CD4-positive, alpha-beta T cell (primary cell): ENCODE measurements at regions not wholly inside any gene's neighbourhood (a gene's known extent, or its start where the extent isn't known, plus 50 kb on each side); places are given as distances from the start of the nearest gene placed in this dataset.

Experiments used
- ATAC-seq: fragments of 200-7000 bp; cut with Tn5 transposase; one replicate; pipeline ENCODE4 v1.10.0; 2022; ENCODE audit warnings: mild to moderate bottlenecking; ENCODE audit not compliant: poor library complexity
- CTCF ChIA-PET: fragments of 350-600 bp; sonication (Branson Sonifier 250); formaldehyde crosslinking; loops from one replicate; lab custom pipeline; 2021; ENCODE audit warnings: antibody characterized with exemption, inconsistent platforms; lab: Charles Lee
- POLR2A ChIA-PET: fragments of 350-600 bp; sonication (Branson Sonifier 250); formaldehyde crosslinking; loops from one replicate; lab custom pipeline; 2021; ENCODE audit warnings: antibody characterized with exemption, inconsistent platforms; lab: Charles Lee
- DNase-seq, 14 experiments: peaks; one replicate each; pipeline ENCODE4 v3.0.0-alpha.2; 2013 to 2020; ENCODE audit warnings: mixed read lengths in 2 of 14
- H3K27ac ChIP-seq, 2 donors: one replicate each; pipeline versions ENCODE4 v1.5.1 to v1.7.0; 2013; ENCODE audit warnings: low read length in 2 of 2, low read depth in 1 of 2, mild to moderate bottlenecking in 1 of 2
- H3K27me3 ChIP-seq, 2 experiments: 1 replicate in 1 of 2; 2 replicates in 1 of 2; pipeline versions ENCODE4 v1.6.1 to v1.7.0; 2013; ENCODE audit warnings: low read length in 2 of 2, control low read depth in 1 of 2, mild to moderate bottlenecking in 1 of 2, moderate library complexity in 1 of 2; ENCODE audit not compliant: insufficient read depth in 2 of 2, control insufficient read depth in 1 of 2
- H3K36me3 ChIP-seq: one replicate; pipeline ENCODE4 v1.6.1; 2013; ENCODE audit warnings: low read length, control low read depth; ENCODE audit not compliant: insufficient read depth
- H3K4me1 ChIP-seq: one replicate; pipeline ENCODE4 v1.6.1; 2013; ENCODE audit warnings: low read length, control low read depth; ENCODE audit not compliant: insufficient read depth
- H3K4me3 ChIP-seq: one replicate; pipeline ENCODE4 v1.5.1; 2013; ENCODE audit warnings: mild to moderate bottlenecking, low read length, moderate library complexity
- H3K9me3 ChIP-seq, 2 experiments: 1 replicate in 1 of 2; 2 replicates in 1 of 2; pipeline versions ENCODE4 v1.6.1 to v1.7.0; 2013; ENCODE audit warnings: low read length in 2 of 2, mild to moderate bottlenecking in 2 of 2, control low read depth in 1 of 2, moderate library complexity in 1 of 2; ENCODE audit not compliant: control insufficient read depth in 1 of 2, insufficient read depth in 1 of 2
- H3K27ac Mint-ChIP-seq: one replicate; pipeline ENCODE4 v1.8.0; 2020; ENCODE audit warnings: mixed read lengths
- H3K27me3 Mint-ChIP-seq: one replicate; pipeline ENCODE4 v1.8.0; 2021; ENCODE audit warnings: mixed read lengths
- H3K36me3 Mint-ChIP-seq: one replicate; pipeline ENCODE4 v1.8.0; 2021; ENCODE audit warnings: low read depth, mixed read lengths
- H3K4me1 Mint-ChIP-seq: one replicate; pipeline ENCODE4 v1.8.0; 2021; ENCODE audit warnings: low read depth, mixed read lengths
- H3K4me3 Mint-ChIP-seq: one replicate; pipeline ENCODE4 v1.8.0; 2020; ENCODE audit warnings: mild to moderate bottlenecking, mixed read lengths
- H3K9me3 Mint-ChIP-seq: one replicate; pipeline ENCODE4 v1.8.0; 2020; ENCODE audit warnings: mixed read lengths
- CTCF ChIP-seq: fragments of 200-600 bp; IDR thresholded peaks from one replicate; pipeline ENCODE4 v1.8.0; 2022; ENCODE audit warnings: antibody characterized with exemption, mild to moderate bottlenecking
- intact Hi-C, 2 experiments: fragments of 100-400 bp; cut with DNase I in 1 of 2; cut with micrococcal nuclease in 1 of 2; formaldehyde crosslinking; loops; one replicate each; pipeline versions ENCODE4 v1.15.1 to v1.9.0; 2023 to 2025; cut with DNase I, micrococcal nuclease

GRCh38 chr9:23438299-23438907 lies 387.6 kb downstream of the ELAVL2 start:
- no peak overlapping the region for H3K27ac ChIP-seq
- ATAC-seq (no peak), DNase-seq (no peak)
- no peak overlapping the region for H3K27ac Mint-ChIP-seq
- no peaks in the 10 kb centered on the region for H3K36me3 Mint-ChIP-seq
- no peak for TF ChIP-seq CTCF
- no peaks in the 10 kb centered on the region for H3K27me3 Mint-ChIP-seq
- H3K9me3 Mint-ChIP-seq = peaks cover 13% of the 10 kb centered on the region
- no peaks in the 10 kb centered on the region for H3K4me1 ChIP-seq
- H3K4me3 ChIP-seq = no peak overlapping the region
- intact Hi-C loops = no loop called here
- H3K9me3 ChIP-seq = peaks cover 0 to 9% of the 10 kb centered on the region in 2 experiments
- no peak overlapping the region for H3K4me3 Mint-ChIP-seq
- H3K27me3 ChIP-seq = no peaks in the 10 kb centered on the region
- POLR2A ChIA-PET = no interaction called here
- H3K4me1 Mint-ChIP-seq = no peaks in the 10 kb centered on the region
- H3K36me3 ChIP-seq = no peaks in the 10 kb centered on the region
- CTCF ChIA-PET = no interaction called here

GRCh38 chr9:23441275-23441674 lies 384.8 kb downstream of the ELAVL2 start:
- Histone ChIP-seq H3K9me3 (peaks cover 0 to 6% of the 10 kb centered on the region in 2 experiments), H3K27me3 (no peaks in the 10 kb centered on the region), H3K4me1 (no peaks in the 10 kb centered on the region), H3K4me3 (no peak overlapping the region), H3K27ac (no peak overlapping the region), H3K36me3 (no peaks in the 10 kb centered on the region)
- Mint-ChIP-seq H3K9me3 (peaks cover 17% of the 10 kb centered on the region), H3K4me3 (no peak overlapping the region), H3K4me1 (no peaks in the 10 kb centered on the region), H3K36me3 (no peaks in the 10 kb centered on the region), H3K27me3 (no peaks in the 10 kb centered on the region), H3K27ac (no peak overlapping the region)
- no peak for DNase-seq
- TF ChIP-seq CTCF = no peak
- ChIA-PET CTCF (no interaction called here), POLR2A (no interaction called here)
- intact Hi-C loops = no loop called here
- no peak for ATAC-seq

- Mint-ChIP-seq H3K36me3 (no peaks in the 10 kb centered on the region), H3K27me3 (no peaks in the 10 kb centered on the region), H3K27ac (no peak overlapping the region), H3K9me3 (peaks cover 9% of the 10 kb centered on the region), H3K4me1 (no peaks in the 10 kb centered on the region), H3K4me3 (no peak overlapping the region)
- TF ChIP-seq CTCF = no peak
- Histone ChIP-seq H3K4me3 (no peak overlapping the region), H3K9me3 (peaks cover 0 to 6% of the 10 kb centered on the region in 2 experiments), H3K4me1 (no peaks in the 10 kb centered on the region), H3K27me3 (no peaks in the 10 kb centered on the region), H3K36me3 (no peaks in the 10 kb centered on the region), H3K27ac (no peak overlapping the region)
- ChIA-PET POLR2A (no interaction called here), CTCF (interaction anchor here (0.8 kb wide), 1 partner anchor 13 kb away, joined by 3 read pairs; no protein-coding TSS in a partner anchor)
- ATAC-seq (no peak), DNase-seq (no peak)
- intact Hi-C loops = no loop called here
Observed at GRCh38 chr9:23444658-23445057, 381.4 kb downstream of the ELAVL2 start.
